ENCODE measurements at regions not wholly inside any gene's neighbourhood (a gene's known extent, or its start where the extent isn't known, plus 50 kb on each side); places are given as distances from the start of the nearest gene placed in this dataset.

DNA sequence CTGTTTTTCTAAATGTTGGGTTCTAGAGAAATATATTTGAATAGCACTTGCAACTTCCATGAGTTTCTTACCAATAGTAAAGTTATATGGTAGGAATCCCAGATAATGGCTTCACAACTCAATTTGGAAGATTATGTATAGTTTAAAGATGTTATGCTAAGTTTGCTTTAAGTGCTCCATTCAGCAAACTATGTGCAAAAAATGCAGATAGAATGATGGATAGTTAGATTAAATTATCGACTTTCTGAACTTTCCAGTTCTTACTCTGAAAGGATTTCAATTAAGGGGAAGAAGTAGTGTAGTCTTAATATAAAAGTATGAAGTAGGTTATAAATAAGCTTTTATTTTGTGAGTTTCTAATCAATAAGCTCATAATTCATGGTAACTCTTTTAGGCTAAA, 60.7 kb upstream of the NFKB1 start:
- H3K4me3 ChIP-seq = no peak overlapping the region
- peak overlapping the region in 1 of 2 donors; percentile 9 for H3K27ac ChIP-seq
- H3K27me3 ChIP-seq = no peaks in the 10 kb centered on the region
- no peak for DNase-seq
- intact Hi-C loops (cut with DNase I) = loop anchor here in 3 of 4 donors (10.0 kb wide), 2 partner anchors 174 to 574 kb away; partner anchors contain the start of gene SLC9B1 (in 2 of the 3)
- no peaks in the 10 kb centered on the region for H3K36me3 ChIP-seq
- TF ChIP-seq, protein P1, sequence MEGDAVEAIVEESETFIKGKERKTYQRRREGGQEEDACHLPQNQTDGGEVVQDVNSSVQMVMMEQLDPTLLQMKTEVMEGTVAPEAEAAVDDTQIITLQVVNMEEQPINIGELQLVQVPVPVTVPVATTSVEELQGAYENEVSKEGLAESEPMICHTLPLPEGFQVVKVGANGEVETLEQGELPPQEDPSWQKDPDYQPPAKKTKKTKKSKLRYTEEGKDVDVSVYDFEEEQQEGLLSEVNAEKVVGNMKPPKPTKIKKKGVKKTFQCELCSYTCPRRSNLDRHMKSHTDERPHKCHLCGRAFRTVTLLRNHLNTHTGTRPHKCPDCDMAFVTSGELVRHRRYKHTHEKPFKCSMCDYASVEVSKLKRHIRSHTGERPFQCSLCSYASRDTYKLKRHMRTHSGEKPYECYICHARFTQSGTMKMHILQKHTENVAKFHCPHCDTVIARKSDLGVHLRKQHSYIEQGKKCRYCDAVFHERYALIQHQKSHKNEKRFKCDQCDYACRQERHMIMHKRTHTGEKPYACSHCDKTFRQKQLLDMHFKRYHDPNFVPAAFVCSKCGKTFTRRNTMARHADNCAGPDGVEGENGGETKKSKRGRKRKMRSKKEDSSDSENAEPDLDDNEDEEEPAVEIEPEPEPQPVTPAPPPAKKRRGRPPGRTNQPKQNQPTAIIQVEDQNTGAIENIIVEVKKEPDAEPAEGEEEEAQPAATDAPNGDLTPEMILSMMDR (IDR thresholded peaks at IDR 0.05) = no peak
- TF ChIP-seq POLR2A (IDR thresholded peaks at IDR 0.05) (no peak), EP300 (IDR thresholded peaks at IDR 0.05) (no peak)
- 83 to 96% (median 94%) methylated on average over 1 of the region's 1 CpG for WGBS, 3 donors
- peaks cover 4% of the 10 kb centered on the region for H3K4me1 ChIP-seq (ENCODE audit: insufficient read depth)
- H3K9me3 ChIP-seq = no peaks in the 10 kb centered on the region

DNA sequence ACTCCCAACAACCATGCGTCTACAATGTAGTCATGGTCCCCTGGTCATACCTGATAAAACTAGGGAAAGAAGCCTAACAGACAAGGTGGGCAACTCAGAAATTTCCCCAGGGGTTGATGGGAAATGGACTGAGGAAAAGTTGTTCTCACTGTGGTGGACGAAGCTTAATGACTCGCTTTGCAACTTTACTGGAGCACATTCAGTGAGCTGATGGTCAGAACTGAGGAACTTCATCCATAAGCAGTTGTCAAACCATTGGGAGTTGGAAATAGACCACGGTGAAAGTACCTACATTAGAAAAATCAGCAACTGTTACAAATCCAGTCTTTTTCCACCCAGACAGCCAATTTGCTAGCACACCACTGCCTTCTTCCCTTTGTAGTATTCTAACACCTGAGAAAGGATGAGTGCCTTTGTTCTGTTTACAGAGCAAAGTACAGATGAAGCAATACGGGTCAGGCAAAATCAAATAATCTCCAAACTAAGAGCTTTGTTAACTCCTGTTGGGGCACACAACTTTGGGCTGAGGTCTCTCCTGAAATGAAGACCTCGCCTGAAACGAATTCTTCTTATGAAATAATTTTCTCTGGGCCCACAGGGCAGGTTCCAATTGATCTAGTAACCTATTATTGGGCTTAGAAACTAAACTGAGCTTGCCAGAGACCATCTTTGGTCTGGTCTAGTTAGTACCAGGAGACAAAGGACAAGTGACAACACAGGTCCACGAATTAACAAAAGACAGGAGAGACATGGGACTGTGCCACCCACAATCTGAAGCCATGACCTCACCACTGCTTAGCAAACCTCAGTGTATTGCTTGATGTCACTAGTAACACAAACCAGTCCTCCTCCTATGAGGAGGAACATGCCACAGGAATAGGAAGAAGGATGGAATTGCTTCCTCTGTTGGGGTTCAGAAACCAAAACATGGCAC, 58.9 kb upstream of the NFKB1 start:
- TF ChIP-seq, protein P1 (IDR thresholded peaks at IDR 0.05) = no peak
- TF ChIP-seq EP300 (IDR thresholded peaks at IDR 0.05) (no peak), POLR2A (IDR thresholded peaks at IDR 0.05) (no peak)
- Histone ChIP-seq H3K9me3 (no peaks in the 10 kb centered on the region), H3K4me3 (no peak overlapping the region), H3K27ac (no peak overlapping the region), H3K36me3 (no peaks in the 10 kb centered on the region), H3K4me1 (ENCODE audit: insufficient read depth) (peaks cover 4% of the 10 kb centered on the region), H3K27me3 (no peaks in the 10 kb centered on the region)
- 89 to 93% (median 92%) methylated on average over 8 of the region's 8 CpGs for WGBS, 3 donors
- intact Hi-C loops (cut with DNase I) = loop anchor here in 3 of 4 donors (10.0 kb wide), 2 partner anchors 173 to 573 kb away; partner anchors contain the start of gene SLC9B1 (in 2 of the 3)
- DNase-seq = no peak

DNA sequence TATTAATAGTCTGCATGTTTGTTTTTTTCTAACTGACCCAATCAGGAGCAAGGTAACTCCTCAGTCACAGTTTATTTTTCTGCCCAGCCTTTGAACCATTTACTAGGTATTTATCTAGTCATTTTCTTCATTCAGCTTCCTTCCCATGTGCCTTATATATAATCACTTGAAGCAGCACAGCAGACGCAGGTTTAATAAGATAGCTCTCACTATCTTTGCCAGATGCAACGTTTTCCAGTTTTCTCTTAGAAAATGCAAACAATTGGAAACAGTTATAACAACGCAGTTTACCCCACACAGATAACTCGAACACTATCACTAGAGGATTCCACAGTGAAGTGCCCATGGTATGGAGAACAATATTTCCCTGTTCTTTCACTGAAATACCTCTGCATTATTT, 56.4 kb upstream of the NFKB1 start:
- 11 to 35% (median 13%) methylated on average over 4 of the region's 4 CpGs for WGBS, 3 donors
- intact Hi-C loops (cut with DNase I) = loop anchor here in 3 of 4 donors (5.0 to 10.0 kb wide), 3 partner anchors 170 to 570 kb away; partner anchors contain the start of gene SLC9B1 (in 2 of the 3)

GRCh38 chr4:102445213-102445612, 55.9 kb upstream of the NFKB1 start:
- Histone ChIP-seq H3K9me3 (no peaks in the 10 kb centered on the region), H3K4me3 (no peak overlapping the region), H3K27me3 (no peaks in the 10 kb centered on the region), H3K36me3 (no peaks in the 10 kb centered on the region), H3K27ac (no peak overlapping the region), H3K4me1 (ENCODE audit: insufficient read depth) (no peaks in the 10 kb centered on the region)
- no peak for DNase-seq
- intact Hi-C loops (cut with DNase I) = loop anchor here in 3 of 4 donors (5.0 to 10.0 kb wide), 3 partner anchors 170 to 570 kb away; partner anchors contain the start of gene SLC9B1 (in 2 of the 3)
- WGBS, 3 donors = 86 to 88% (median 88%) methylated on average over 2 of the region's 2 CpGs
- TF ChIP-seq, protein P1 (IDR thresholded peaks at IDR 0.05) = no peak
- TF ChIP-seq EP300 (IDR thresholded peaks at IDR 0.05) (no peak), POLR2A (IDR thresholded peaks at IDR 0.05) (no peak)

More for the DNA sequence above, 56.4 kb upstream of the NFKB1 start:
- no peak for TF ChIP-seq EP300 (IDR thresholded peaks at IDR 0.05)
- no peak for TF ChIP-seq POLR2A (IDR thresholded peaks at IDR 0.05)
- TF ChIP-seq, protein P1 (IDR thresholded peaks at IDR 0.05) = no peak
- H3K36me3 ChIP-seq = no peaks in the 10 kb centered on the region
- H3K27ac ChIP-seq = no peak overlapping the region
- no peaks in the 10 kb centered on the region for H3K27me3 ChIP-seq
- H3K9me3 ChIP-seq = no peaks in the 10 kb centered on the region
- no peak for DNase-seq
- no peak overlapping the region for H3K4me3 ChIP-seq
- H3K4me1 ChIP-seq (ENCODE audit: insufficient read depth) = no peaks in the 10 kb centered on the region

Data from ovary (tissue), 7 donors.